ENCODE measurements at regions not wholly inside any gene's neighbourhood (a gene's known extent, or its start where the extent isn't known, plus 50 kb on each side); places are given as distances from the start of the nearest gene placed in this dataset.

GRCh38 chr1:222129041-222129440 lies 387.2 kb upstream of the DUSP10 start:
- Histone ChIP-seq H3K36me3 (no peaks in the 10 kb centered on the region), H3K27me3 (ENCODE audit: insufficient read depth, low read depth, severe bottlenecking) (no peaks in the 10 kb centered on the region), H3K4me3 (ENCODE audit: low read depth, low read length) (no peak overlapping the region), H3K9me3 (ENCODE audit: severe bottlenecking) (no peaks in the 10 kb centered on the region), H3K27ac (no peak overlapping the region)
- no peak for DNase-seq
- TF ChIP-seq, protein P1, sequence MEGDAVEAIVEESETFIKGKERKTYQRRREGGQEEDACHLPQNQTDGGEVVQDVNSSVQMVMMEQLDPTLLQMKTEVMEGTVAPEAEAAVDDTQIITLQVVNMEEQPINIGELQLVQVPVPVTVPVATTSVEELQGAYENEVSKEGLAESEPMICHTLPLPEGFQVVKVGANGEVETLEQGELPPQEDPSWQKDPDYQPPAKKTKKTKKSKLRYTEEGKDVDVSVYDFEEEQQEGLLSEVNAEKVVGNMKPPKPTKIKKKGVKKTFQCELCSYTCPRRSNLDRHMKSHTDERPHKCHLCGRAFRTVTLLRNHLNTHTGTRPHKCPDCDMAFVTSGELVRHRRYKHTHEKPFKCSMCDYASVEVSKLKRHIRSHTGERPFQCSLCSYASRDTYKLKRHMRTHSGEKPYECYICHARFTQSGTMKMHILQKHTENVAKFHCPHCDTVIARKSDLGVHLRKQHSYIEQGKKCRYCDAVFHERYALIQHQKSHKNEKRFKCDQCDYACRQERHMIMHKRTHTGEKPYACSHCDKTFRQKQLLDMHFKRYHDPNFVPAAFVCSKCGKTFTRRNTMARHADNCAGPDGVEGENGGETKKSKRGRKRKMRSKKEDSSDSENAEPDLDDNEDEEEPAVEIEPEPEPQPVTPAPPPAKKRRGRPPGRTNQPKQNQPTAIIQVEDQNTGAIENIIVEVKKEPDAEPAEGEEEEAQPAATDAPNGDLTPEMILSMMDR (IDR thresholded peaks at IDR 0.05; ENCODE audit: low read depth, low read length) = no peak

DNA sequence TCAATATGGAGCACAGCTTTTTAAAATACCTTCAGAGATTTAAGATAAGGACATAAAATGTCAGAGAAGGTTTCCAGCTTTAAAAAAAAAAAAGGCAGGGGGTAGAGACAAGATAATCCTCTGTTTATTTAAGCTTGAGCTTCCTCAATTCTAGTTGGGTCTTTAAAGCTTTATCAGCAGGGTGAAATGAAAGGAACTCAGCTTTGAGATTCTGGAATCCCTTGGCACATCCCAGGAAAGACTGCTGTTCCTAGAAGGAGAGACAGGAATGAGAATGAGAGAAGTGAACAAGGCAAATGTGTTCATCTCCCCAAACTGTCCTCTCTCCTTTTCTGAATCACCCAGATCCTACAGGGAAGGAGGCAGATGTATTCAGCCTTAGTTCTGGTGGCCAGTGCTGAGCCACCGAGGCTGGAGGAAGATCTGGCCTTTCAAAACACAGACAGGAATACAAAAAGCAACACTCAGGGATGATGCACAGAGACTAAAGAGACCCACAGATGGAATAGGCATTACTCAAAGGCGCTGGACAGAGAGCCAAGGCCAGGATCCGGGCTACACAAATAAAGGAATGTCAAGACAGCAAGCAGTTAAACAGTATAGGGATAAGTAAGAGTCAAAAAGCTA lies 385.8 kb upstream of the DUSP10 start:
- Histone ChIP-seq H3K4me3 (ENCODE audit: low read depth, low read length) (no peak overlapping the region), H3K36me3 (no peaks in the 10 kb centered on the region), H3K9me3 (ENCODE audit: severe bottlenecking) (no peaks in the 10 kb centered on the region), H3K27me3 (ENCODE audit: insufficient read depth, low read depth, severe bottlenecking) (no peaks in the 10 kb centered on the region), H3K27ac (no peak overlapping the region)
- no peak for DNase-seq
- TF ChIP-seq, protein P1 (IDR thresholded peaks at IDR 0.05; ENCODE audit: low read depth, low read length) = no peak

- DNase-seq = no peak
- Histone ChIP-seq H3K27ac (no peak overlapping the region), H3K27me3 (ENCODE audit: insufficient read depth, low read depth, severe bottlenecking) (no peaks in the 10 kb centered on the region), H3K9me3 (ENCODE audit: severe bottlenecking) (no peaks in the 10 kb centered on the region), H3K4me3 (ENCODE audit: low read depth, low read length) (no peak overlapping the region), H3K36me3 (no peaks in the 10 kb centered on the region)
- TF ChIP-seq, protein P1 (IDR thresholded peaks at IDR 0.05; ENCODE audit: low read depth, low read length) = no peak
Measured at GRCh38 chr1:222127096-222127495, 385.2 kb upstream of the DUSP10 start.

DNA sequence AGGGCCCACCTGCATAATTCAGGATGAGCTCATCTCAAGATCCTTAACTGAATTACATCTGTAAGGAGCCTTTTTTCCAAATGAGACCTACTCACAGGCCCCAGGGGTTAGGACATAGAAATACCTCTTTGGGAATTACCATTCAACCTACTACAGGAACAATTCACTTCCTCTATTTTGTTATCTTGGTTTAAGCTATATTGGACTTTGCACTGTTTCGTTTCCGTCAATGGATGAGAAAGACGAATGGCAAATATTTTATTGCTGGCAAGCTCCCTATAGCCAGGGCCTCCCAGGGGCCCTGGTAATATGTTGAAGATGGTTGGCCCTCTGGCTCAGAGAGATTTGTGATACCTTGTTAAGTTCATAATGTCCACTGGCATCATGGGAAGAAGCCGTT lies 384.2 kb upstream of the DUSP10 start:
- Histone ChIP-seq H3K4me3 (ENCODE audit: low read depth, low read length) (no peak overlapping the region), H3K9me3 (ENCODE audit: severe bottlenecking) (no peaks in the 10 kb centered on the region), H3K36me3 (no peaks in the 10 kb centered on the region), H3K27ac (no peak overlapping the region), H3K27me3 (ENCODE audit: insufficient read depth, low read depth, severe bottlenecking) (no peaks in the 10 kb centered on the region)
- TF ChIP-seq, protein P1 (IDR thresholded peaks at IDR 0.05; ENCODE audit: low read depth, low read length) = no peak
- no peak for DNase-seq

- Histone ChIP-seq H3K4me3 (ENCODE audit: low read depth, low read length) (no peak overlapping the region), H3K27ac (no peak overlapping the region), H3K36me3 (no peaks in the 10 kb centered on the region), H3K27me3 (ENCODE audit: insufficient read depth, low read depth, severe bottlenecking) (no peaks in the 10 kb centered on the region), H3K9me3 (ENCODE audit: severe bottlenecking) (no peaks in the 10 kb centered on the region)
- TF ChIP-seq, protein P1 (IDR thresholded peaks at IDR 0.05; ENCODE audit: low read depth, low read length) = peak; percentile 28; the same call in 1 of the 2 replicates
- DNase-seq = no peak
Measured at GRCh38 chr1:222124602-222125001, 382.7 kb upstream of the DUSP10 start.

DNA sequence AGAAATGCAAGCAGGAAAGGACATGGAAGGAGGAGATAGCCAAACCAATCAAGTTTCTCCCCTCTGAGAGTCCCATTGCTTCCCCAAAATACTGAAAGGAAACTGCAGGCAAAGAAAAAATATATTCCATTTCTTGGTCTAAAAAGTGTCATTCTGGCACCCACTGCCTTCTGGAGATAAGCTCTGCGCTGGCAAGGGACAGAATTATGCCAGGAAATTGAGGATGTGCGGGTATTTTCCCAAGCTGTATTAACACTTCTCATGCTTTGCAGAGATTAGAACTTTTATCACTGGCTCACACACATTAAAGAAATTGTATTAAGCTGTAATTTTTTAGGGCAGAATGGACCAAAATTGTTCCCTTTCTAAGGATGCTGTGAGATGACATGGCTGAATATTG lies 381.2 kb upstream of the DUSP10 start:
- no peak for DNase-seq

More for the DNA sequence above, 381.2 kb upstream of the DUSP10 start:
- TF ChIP-seq, protein P1 (IDR thresholded peaks at IDR 0.05; ENCODE audit: low read depth, low read length) = no peak
- no peaks in the 10 kb centered on the region for H3K9me3 ChIP-seq (ENCODE audit: severe bottlenecking)
- no peaks in the 10 kb centered on the region for H3K36me3 ChIP-seq
- no peak overlapping the region for H3K4me3 ChIP-seq (ENCODE audit: low read depth, low read length)
- no peak overlapping the region for H3K27ac ChIP-seq
- no peaks in the 10 kb centered on the region for H3K27me3 ChIP-seq (ENCODE audit: insufficient read depth, low read depth, severe bottlenecking)
